Type B pancreatic cell (in vitro differentiated cells): ENCODE measurements at regions not wholly inside any gene's neighbourhood (a gene's known extent, or its start where the extent isn't known, plus 50 kb on each side); places are given as distances from the start of the nearest gene placed in this dataset.
"Not testable (repeated sequence)": the region's sequence is repeated elsewhere in the genome, so short reads cannot be mapped to it uniquely, and the experiment has no call there.

ENCODE experiments used
- DNase-seq: peaks from one replicate; pipeline ENCODE4 v3.0.0; 2021; ENCODE audit warnings: mixed read lengths; ENCODE audit not compliant: unreplicated experiment; ENCODE audit errors: extremely low spot score
- H3K27ac Mint-ChIP-seq: 2 replicates; pipeline ENCODE4 v1.8.0; 2021; ENCODE audit warnings: mild to moderate bottlenecking, mixed read lengths
- H3K27me3 Mint-ChIP-seq: 2 replicates; pipeline ENCODE4 v1.8.0; 2021; ENCODE audit warnings: mixed read lengths
- H3K36me3 Mint-ChIP-seq: 2 replicates; pipeline ENCODE4 v1.8.0; 2021; ENCODE audit warnings: mixed read lengths
- H3K4me1 Mint-ChIP-seq: one replicate; pipeline ENCODE4 v1.8.0; 2021; ENCODE audit warnings: mixed read lengths; ENCODE audit not compliant: unreplicated experiment
- H3K4me3 Mint-ChIP-seq: 2 replicates; pipeline ENCODE4 v1.8.0; 2021; ENCODE audit warnings: mild to moderate bottlenecking, mixed read lengths
- H3K9me3 Mint-ChIP-seq: 2 replicates; pipeline ENCODE4 v1.8.0; 2021; ENCODE audit warnings: mixed read lengths
- TF ChIP-seq, protein P1 (sequence below): fragments of 200-600 bp; sonication (generic); conservative IDR thresholded peaks from 2 replicates; pipeline ENCODE4 v1.5.0; 2021; ENCODE audit warnings: antibody characterized with exemption, mild to moderate bottlenecking

DNA sequence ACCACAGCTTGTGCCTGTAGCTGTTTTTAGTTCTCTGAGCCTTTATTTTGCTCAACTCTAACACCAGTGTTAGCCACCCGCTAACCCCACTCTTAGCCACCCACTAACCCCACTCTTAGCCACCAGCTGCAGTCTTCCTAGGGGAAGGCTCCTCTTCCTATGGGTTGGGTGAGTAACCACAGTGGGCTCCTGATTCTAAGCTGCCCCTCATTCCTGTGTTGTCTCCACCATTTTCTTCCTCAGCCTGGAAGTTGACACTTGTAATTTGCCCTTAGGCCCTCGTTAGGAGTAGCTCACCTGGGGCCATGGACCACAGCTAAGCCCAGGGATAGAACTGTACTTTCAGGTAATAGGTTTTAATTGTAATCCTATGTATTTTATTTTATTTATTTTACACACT, 782.9 kb upstream of the TPTE start:
- TF ChIP-seq, protein P1, sequence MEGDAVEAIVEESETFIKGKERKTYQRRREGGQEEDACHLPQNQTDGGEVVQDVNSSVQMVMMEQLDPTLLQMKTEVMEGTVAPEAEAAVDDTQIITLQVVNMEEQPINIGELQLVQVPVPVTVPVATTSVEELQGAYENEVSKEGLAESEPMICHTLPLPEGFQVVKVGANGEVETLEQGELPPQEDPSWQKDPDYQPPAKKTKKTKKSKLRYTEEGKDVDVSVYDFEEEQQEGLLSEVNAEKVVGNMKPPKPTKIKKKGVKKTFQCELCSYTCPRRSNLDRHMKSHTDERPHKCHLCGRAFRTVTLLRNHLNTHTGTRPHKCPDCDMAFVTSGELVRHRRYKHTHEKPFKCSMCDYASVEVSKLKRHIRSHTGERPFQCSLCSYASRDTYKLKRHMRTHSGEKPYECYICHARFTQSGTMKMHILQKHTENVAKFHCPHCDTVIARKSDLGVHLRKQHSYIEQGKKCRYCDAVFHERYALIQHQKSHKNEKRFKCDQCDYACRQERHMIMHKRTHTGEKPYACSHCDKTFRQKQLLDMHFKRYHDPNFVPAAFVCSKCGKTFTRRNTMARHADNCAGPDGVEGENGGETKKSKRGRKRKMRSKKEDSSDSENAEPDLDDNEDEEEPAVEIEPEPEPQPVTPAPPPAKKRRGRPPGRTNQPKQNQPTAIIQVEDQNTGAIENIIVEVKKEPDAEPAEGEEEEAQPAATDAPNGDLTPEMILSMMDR = no peak
- peaks cover 19% of the 10 kb centered on the region for H3K9me3 Mint-ChIP-seq
- no peaks in the 10 kb centered on the region for H3K4me1 Mint-ChIP-seq
- no peak overlapping the region for H3K4me3 Mint-ChIP-seq
- H3K27me3 Mint-ChIP-seq = no peaks in the 10 kb centered on the region
- no peaks in the 10 kb centered on the region for H3K36me3 Mint-ChIP-seq
- no peak overlapping the region for H3K27ac Mint-ChIP-seq
- DNase-seq = no peak

DNA sequence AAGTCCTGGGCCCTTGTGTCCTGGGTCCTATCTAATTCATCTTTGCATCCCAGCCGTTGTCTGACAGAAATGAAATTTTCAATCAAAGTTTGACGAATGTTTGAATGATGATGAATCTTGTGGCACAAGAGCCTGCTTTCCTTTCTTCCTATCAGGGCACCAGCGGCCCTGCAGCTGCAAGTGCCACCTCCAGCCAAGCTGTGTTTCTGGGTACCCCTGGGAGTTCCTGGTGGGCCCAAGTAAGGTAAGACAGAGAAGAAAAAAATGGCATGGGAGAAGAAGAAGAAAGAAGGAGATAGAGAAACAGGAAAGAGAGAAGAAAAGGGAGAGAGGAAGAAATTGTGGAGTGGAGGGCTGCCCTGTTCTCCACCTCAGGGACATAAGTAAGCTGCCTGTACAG, 782.1 kb upstream of the TPTE start:
- no peaks in the 10 kb centered on the region for H3K4me1 Mint-ChIP-seq
- TF ChIP-seq, protein P1 = no peak
- no peaks in the 10 kb centered on the region for H3K36me3 Mint-ChIP-seq
- H3K27ac Mint-ChIP-seq = no peak overlapping the region
- H3K27me3 Mint-ChIP-seq = no peaks in the 10 kb centered on the region
- peaks cover 19% of the 10 kb centered on the region for H3K9me3 Mint-ChIP-seq
- H3K4me3 Mint-ChIP-seq = no peak overlapping the region
- no peak for DNase-seq

DNA sequence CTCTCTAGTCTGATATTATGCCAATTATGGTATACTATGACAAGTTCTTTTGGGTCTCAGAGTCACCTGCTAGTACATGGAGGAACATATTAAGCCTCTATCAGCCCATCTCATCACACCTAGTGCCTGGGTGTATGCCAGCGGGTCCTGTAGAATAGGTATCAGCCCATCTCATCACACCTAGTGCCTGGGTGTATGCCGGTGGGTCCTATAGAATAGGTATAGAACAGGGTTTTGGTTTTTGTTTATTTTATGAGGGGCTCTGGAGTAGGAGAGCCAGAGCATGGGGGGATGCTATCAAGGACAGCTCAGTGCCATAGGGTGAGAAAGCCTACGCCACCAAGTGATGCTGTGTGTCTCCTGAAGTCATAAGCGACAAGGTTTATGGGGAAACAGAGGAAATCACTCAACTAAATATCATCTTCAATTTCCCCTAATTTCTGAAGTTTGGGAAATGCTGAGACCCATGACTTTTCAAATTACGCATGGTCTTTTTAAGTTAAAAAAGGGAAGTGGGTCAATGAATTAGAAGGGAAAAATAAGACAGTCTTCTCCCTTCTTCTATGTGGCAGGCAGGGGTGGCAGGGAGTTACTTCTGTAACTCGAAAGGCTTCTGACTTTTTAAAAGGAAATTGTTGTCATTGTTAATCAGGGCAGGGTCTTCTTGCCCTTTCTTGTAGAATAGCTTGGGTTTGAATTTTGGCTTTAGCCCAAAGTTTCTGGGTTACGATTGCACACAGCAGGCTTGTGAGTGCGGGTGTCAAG, 781.0 kb upstream of the TPTE start:
- H3K27me3 Mint-ChIP-seq, H3K4me3 Mint-ChIP-seq, H3K27ac Mint-ChIP-seq, H3K4me1 Mint-ChIP-seq, H3K36me3 Mint-ChIP-seq, DNase-seq: not testable (repeated sequence)
- H3K9me3 Mint-ChIP-seq = peaks cover 19% of the 10 kb centered on the region

DNA sequence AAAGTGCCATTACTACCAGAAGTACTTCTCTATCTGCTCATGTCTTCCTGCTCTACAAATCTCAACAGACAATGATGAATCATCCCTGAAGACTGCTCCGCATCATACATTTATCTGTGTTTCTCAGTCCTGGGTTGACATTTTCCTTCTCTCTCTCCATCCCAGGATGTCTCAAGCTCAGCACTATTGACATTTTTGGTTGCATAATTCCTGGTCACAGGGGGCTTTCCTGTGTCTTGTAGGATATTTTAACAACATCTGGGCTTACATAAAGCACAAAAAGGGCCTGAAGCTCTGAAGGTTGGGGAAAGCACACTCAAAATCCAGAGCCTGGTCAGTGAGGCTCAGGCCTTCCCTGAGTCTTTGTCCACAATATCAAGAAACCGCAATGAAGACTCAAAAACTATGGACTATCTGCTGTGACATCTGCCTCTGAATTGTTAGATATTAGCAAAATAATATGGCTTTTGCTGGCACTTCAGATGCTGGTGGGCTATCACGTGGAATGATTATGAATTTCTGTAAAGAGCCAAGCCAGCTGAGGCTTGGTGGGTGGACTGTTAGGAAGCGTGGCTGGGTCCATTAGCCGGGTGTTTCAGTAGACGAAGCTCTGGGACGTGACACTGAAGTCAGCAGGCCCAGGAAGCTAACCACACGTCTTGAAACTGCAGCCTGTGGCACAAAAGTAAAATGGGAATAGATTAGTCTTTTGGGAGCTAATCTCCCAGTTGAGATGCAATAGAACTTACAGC, 780.2 kb upstream of the TPTE start:
- DNase-seq, H3K27ac Mint-ChIP-seq, H3K4me3 Mint-ChIP-seq, H3K36me3 Mint-ChIP-seq, H3K4me1 Mint-ChIP-seq, H3K27me3 Mint-ChIP-seq: not testable (repeated sequence)
- peaks cover 19% of the 10 kb centered on the region for H3K9me3 Mint-ChIP-seq

DNA sequence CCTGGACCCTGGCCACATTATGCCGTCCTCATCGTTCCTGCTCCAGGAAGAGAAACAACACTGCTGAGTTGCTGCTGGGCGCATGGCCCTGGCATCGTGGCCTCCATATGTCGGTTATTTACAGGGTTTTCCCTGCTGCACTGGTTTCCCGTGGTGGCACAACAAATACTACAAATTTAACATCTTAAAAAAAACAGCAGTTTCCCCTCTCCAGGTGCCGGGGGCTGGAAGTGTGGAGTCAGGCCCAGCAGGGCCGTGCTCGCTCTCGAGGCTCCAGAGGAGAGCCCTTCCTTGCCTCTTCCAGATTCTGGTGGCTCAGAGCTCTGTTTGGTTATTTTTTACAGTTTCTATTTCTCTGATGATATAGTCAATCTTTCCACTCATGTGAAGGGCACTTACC, 777.8 kb upstream of the TPTE start:
- H3K9me3 Mint-ChIP-seq = peaks cover 14% of the 10 kb centered on the region
- DNase-seq, H3K4me3 Mint-ChIP-seq, H3K27me3 Mint-ChIP-seq, H3K27ac Mint-ChIP-seq, H3K4me1 Mint-ChIP-seq, H3K36me3 Mint-ChIP-seq: not testable (repeated sequence)

- peaks cover 10% of the 10 kb centered on the region for H3K9me3 Mint-ChIP-seq
- not testable (repeated sequence) for H3K36me3 Mint-ChIP-seq, H3K4me3 Mint-ChIP-seq, H3K27me3 Mint-ChIP-seq, H3K27ac Mint-ChIP-seq, DNase-seq, H3K4me1 Mint-ChIP-seq
Observed at GRCh38 chr21:9744166-9744565, 777.2 kb upstream of the TPTE start.

- not testable (repeated sequence) for H3K4me1 Mint-ChIP-seq, H3K36me3 Mint-ChIP-seq
Observed at GRCh38 chr21:9744593-9744992, 776.8 kb upstream of the TPTE start.

DNA sequence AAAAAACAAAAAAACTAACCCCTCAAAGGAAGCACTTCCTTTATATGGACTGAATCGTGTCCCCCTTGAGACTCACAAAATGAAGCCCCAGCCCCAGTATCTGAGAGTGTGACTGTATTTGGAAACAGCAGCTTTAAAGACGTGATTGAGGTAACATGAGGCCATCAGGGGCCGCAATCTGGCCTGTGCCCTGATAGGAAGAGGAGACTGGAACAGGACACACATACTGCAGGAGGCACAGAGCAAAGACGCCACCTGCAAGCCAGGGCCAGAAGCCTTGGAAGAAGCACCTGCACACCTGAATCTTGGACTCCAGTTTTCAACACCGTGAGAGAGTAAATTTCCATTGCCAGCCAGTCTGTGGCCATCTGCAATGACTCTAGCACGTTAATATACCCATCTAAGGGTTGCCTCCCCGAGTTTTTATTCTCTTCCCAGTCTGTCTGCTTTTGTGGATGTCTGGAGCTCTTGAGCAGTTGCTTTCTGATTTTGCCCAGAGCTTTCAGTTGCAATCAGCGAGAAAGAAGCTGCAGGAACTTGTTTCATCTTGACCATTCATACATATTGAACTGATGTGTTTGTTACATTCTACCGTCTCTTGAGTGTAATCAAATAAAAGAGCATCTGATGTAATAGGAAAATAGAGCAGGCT, 775.8 kb upstream of the TPTE start:
- H3K27ac Mint-ChIP-seq, H3K27me3 Mint-ChIP-seq, DNase-seq, H3K4me1 Mint-ChIP-seq, H3K4me3 Mint-ChIP-seq, H3K9me3 Mint-ChIP-seq, H3K36me3 Mint-ChIP-seq: not testable (repeated sequence)

More at GRCh38 chr21:9744593-9744992, 776.8 kb upstream of the TPTE start:
- H3K27me3 Mint-ChIP-seq, H3K9me3 Mint-ChIP-seq, H3K27ac Mint-ChIP-seq, H3K4me3 Mint-ChIP-seq, DNase-seq: not testable (repeated sequence)

GRCh38 chr21:9746311-9746710, 775.1 kb upstream of the TPTE start:
- not testable (repeated sequence) for H3K36me3 Mint-ChIP-seq, H3K4me3 Mint-ChIP-seq, H3K4me1 Mint-ChIP-seq, H3K9me3 Mint-ChIP-seq, H3K27me3 Mint-ChIP-seq, H3K27ac Mint-ChIP-seq, DNase-seq

GRCh38 chr21:9746831-9747606, 774.4 kb upstream of the TPTE start:
- not testable (repeated sequence) for H3K27me3 Mint-ChIP-seq, H3K36me3 Mint-ChIP-seq, H3K9me3 Mint-ChIP-seq, H3K4me1 Mint-ChIP-seq, DNase-seq, H3K27ac Mint-ChIP-seq, H3K4me3 Mint-ChIP-seq

- H3K4me1 Mint-ChIP-seq, H3K27ac Mint-ChIP-seq, H3K4me3 Mint-ChIP-seq, H3K36me3 Mint-ChIP-seq, H3K27me3 Mint-ChIP-seq, H3K9me3 Mint-ChIP-seq, DNase-seq: not testable (repeated sequence)
Observed at GRCh38 chr21:9747870-9748269, 773.5 kb upstream of the TPTE start.
